Central memory CD8-positive, alpha-beta T cell (primary cell): ENCODE measurements at regions not wholly inside any gene's neighbourhood (a gene's known extent, or its start where the extent isn't known, plus 50 kb on each side); places are given as distances from the start of the nearest gene placed in this dataset.
A peak's percentile ranks its signal among the peaks of the same experiment; 100 is the strongest.
"Not testable (repeated sequence)": the region's sequence is repeated elsewhere in the genome, so short reads cannot be mapped to it uniquely, and the experiment has no call there.

Source experiments
- ATAC-seq: fragments of 150-1000 bp; cut with Tn5 transposase; replicated peaks from 2 replicates; pipeline ENCODE4 v1.10.0; 2022; ENCODE audit warnings: mild to moderate bottlenecking, moderate FRiP score, moderate number of reproducible peaks; ENCODE audit not compliant: poor library complexity, severe bottlenecking; ENCODE audit errors: extremely low read depth
- DNase-seq, 2 donors: peaks; one replicate each; pipeline ENCODE4 v3.0.0; 2021; ENCODE audit warnings: low spot score in 2 of 2
- H3K27ac Mint-ChIP-seq: one replicate; pipeline ENCODE4 v1.8.0; 2022; ENCODE audit warnings: low read depth, mild to moderate bottlenecking, moderate library complexity, mixed read lengths
- H3K27me3 Mint-ChIP-seq: one replicate; pipeline ENCODE4 v1.8.0; 2022; ENCODE audit warnings: mixed read lengths
- H3K36me3 Mint-ChIP-seq: one replicate; pipeline ENCODE4 v1.8.0; 2022; ENCODE audit warnings: mild to moderate bottlenecking, moderate library complexity, mixed read lengths; ENCODE audit not compliant: insufficient read depth
- H3K4me1 Mint-ChIP-seq: one replicate; pipeline ENCODE4 v1.8.0; 2022; ENCODE audit warnings: mixed read lengths
- H3K4me3 Mint-ChIP-seq: one replicate; pipeline ENCODE4 v1.8.0; 2022; ENCODE audit warnings: mild to moderate bottlenecking, moderate library complexity, mixed read lengths
- H3K9me3 Mint-ChIP-seq: one replicate; pipeline ENCODE4 v1.8.0; 2022; ENCODE audit warnings: mixed read lengths

DNA sequence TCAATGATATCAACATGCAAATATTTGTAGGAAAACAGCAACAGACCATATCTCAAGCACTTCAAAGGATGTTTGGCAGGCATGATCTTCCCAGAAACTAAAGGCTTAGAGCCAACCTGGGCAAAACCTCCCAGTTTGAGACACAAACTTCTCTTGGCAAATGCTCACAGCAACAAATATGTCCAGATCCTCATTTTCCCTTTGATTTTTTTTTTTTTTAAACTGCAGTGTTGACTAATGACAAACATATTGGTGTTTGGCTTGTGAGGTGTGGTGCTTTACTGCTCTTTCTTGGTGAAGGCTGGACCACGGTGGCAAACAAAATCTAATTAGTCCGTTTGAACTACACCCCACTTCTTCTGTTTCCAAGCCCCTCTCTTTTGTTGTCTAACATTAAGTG is 87.2 kb downstream of the EBLN2 start:
- no peaks in the 10 kb centered on the region for H3K36me3 Mint-ChIP-seq
- ATAC-seq, result no peak
- H3K27me3 Mint-ChIP-seq, result peaks cover 10% of the 10 kb centered on the region
- no peaks in the 10 kb centered on the region for H3K4me1 Mint-ChIP-seq
- H3K9me3 Mint-ChIP-seq, result no peaks in the 10 kb centered on the region
- H3K27ac Mint-ChIP-seq, result no peak overlapping the region
- H3K4me3 Mint-ChIP-seq, result no peak overlapping the region
- no peak for DNase-seq

DNA sequence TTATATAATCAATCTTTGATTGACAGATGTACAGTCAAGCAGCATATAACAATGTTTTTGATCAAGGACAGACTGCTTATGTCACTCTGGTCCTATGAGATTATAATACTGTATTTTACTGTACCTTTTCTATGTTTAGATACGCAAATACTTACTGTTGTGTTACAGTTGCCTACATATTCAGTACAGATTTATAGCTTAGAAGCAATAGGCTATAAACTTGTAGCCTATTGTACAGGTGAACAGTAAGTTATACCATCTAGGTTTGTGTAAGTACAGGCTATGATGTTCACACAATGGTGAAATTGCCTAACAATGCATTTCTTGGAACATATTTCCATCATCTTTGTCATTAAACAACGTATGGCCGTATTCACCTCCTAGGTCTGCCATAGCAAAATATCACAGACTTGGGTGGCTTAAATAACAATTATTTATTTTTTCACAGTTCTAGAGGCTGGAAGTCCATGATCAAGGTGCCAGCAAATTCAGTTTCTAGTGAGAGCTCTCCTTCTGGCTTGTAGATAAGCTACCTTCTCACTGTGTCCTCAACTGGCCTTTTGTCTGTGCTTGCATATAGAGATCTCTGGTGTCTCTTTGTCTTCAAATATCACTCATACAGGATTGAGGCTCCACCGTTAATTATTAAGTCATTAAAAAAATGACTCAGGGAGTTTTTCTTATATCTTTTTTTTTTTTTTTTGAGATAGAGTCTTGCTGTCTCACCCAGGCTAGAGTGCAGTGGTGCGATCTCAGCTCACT is 89.1 kb downstream of the EBLN2 start:
- Mint-ChIP-seq H3K27me3 (peaks cover 16% of the 10 kb centered on the region), H3K27ac (no peak overlapping the region), H3K9me3 (no peaks in the 10 kb centered on the region), H3K4me1 (no peaks in the 10 kb centered on the region), H3K4me3 (no peak overlapping the region), H3K36me3 (no peaks in the 10 kb centered on the region)
- DNase-seq (no peak), ATAC-seq (no peak)

DNA sequence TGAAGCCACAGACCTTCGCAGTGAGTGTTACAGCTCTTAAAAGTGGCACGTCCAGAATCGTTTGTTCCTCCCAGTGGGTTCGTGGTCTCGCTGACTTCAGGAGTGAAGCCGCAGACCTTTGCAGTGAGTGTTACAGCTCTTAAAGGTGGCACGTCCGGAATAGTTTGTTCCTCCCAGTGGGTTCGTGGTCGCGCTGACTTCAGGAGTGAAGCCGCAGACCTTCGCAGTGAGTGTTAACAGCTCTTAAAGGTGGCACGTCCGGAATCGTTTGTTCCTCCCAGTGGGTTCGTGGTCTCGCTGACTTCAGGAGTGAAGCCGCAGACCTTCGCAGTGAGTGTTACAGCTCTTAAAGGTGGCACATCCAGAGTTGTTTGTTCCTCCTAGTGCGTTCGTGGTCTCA is 91.1 kb downstream of the EBLN2 start:
- H3K4me3 Mint-ChIP-seq, DNase-seq: not testable (repeated sequence)

DNA sequence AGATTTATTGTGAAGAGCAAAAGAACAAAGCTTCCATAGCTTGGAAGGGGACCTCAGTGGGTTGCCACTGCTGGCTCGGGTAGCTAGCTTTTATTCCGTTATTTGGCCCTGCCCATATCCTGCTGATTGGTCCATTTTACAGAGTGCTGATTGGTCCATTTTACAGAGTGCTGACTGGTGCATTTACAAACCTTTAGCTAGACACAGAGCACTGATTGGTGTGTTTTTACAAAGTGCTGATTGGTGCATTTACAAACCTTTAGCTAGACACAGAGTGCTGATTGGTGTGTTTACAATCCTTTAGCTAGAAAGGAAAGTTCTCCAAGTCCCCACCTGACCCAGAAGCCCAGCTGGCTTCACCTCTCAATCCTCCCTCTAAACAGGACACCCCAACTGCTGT is 91.6 kb downstream of the EBLN2 start:
- not testable (repeated sequence) for H3K9me3 Mint-ChIP-seq, H3K27ac Mint-ChIP-seq, H3K4me1 Mint-ChIP-seq, H3K4me3 Mint-ChIP-seq, ATAC-seq, DNase-seq, H3K36me3 Mint-ChIP-seq
- H3K27me3 Mint-ChIP-seq, result peaks cover 31% of the 10 kb centered on the region

More for the DNA sequence above, 91.1 kb downstream of the EBLN2 start:
- peaks cover 30% of the 10 kb centered on the region for H3K27me3 Mint-ChIP-seq
- ATAC-seq, result peak; percentile 36
- not testable (repeated sequence) for H3K4me1 Mint-ChIP-seq, H3K27ac Mint-ChIP-seq, H3K9me3 Mint-ChIP-seq, H3K36me3 Mint-ChIP-seq

DNA sequence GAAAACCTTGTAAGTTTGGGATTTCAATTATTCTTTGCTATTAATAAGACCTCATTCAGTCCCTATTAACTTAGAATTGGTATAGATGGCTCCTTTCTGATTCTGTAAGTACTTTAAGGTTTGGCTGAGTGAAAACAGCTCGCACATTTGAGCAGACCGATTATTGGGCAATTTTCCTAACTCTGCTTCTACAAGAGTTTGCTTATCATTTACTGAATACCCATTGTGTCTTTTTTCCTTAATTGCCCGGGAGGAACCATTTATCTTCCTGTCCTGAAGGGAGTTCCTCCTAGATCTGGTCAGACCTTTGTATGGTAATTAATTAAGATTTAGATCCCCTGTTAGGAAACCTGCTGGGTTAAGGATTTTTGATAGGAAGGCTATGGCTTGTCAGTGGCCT is 92.8 kb downstream of the EBLN2 start:
- not testable (repeated sequence) for H3K4me3 Mint-ChIP-seq, ATAC-seq, H3K9me3 Mint-ChIP-seq, H3K4me1 Mint-ChIP-seq, H3K27ac Mint-ChIP-seq, DNase-seq, H3K36me3 Mint-ChIP-seq
- H3K27me3 Mint-ChIP-seq, result peaks cover 39% of the 10 kb centered on the region

DNA sequence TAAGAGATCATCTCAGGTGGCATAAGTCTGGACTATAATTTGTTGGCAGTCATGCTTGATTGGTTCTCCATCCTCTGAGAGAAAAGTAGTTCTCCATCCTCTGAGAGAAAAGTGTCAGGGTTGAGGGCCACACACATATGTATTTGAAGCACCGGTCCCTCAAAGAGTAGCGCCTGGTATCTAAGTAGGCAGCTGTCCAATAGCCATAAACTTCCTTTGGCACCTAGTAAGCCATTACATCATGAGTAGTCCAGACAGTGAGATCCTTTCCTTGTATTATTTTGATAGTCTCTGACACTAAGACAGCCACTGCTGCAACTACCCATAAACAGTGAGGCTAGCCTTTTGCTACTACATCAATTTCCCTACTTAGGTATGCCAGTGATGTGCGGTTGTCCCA is 94.0 kb downstream of the EBLN2 start:
- not testable (repeated sequence) for H3K36me3 Mint-ChIP-seq, ATAC-seq, H3K27ac Mint-ChIP-seq, H3K9me3 Mint-ChIP-seq, H3K4me1 Mint-ChIP-seq, H3K4me3 Mint-ChIP-seq, DNase-seq
- H3K27me3 Mint-ChIP-seq, result peaks cover 29% of the 10 kb centered on the region

DNA sequence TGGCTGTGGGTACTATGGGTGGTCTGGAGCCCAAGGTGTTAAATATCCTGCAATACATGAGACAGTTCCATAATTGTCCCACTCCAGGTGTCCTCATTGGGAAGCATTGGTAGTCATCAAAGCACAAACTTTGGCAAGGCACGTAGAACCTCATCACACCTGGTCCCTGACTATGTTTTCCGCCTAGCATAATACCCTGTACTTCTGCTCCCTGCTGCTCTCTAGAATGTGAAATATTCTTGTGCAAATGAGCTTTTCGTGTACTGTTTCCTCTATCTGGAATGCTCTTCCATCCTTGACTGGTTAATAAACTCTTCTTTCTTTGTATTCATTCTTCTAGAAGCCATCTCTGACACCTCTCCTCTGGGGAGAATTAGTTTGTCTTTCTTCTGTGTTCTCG is 103.2 kb downstream of the EBLN2 start:
- Mint-ChIP-seq H3K4me1 (no peaks in the 10 kb centered on the region), H3K36me3 (no peaks in the 10 kb centered on the region), H3K9me3 (no peaks in the 10 kb centered on the region), H3K4me3 (no peak overlapping the region), H3K27ac (no peak overlapping the region), H3K27me3 (peaks cover 13% of the 10 kb centered on the region)
- ATAC-seq (no peak), DNase-seq (no peak)

DNA sequence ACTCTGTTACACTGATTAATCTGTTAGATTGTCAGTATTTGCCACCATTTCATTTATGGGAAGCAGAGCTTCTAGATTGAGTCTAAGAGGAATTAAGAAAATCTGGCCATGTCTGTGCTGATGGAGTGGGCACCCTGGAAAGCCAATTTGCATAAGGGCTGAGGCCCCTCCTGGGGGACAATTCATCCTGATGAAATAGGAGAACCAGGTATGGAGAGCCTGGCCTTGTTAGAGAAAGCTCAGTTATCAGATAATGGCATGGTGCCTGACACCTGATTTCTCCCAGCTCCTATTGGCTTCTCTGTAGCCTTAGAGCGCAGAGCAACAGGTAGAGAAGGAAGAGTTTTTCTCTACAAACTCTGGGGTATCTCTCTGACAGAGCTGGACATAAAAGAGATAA is 114.2 kb downstream of the EBLN2 start:
- H3K27me3 Mint-ChIP-seq, result no peaks in the 10 kb centered on the region
- ATAC-seq, result no peak

DNA sequence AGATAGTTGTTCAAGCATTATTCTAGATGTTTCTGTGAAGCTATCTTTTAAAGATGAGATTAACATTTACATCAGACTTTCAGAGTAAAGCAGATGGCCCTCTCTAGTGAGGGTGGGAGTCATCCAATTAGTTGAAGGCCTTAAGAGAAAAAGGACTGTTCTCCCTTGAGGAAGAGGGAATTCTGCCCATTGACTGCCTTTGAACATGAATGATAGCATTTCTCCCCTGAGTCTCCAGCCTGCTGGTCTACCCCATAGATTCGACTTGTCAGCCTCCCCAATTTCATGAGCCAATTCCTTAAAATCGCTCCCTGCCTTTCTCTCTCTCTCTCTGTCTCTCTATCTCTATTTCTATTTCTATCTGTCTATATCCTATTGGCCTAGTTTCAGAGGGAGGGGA is 115.5 kb downstream of the EBLN2 start:
- Mint-ChIP-seq H3K9me3 (no peaks in the 10 kb centered on the region), H3K4me1 (no peaks in the 10 kb centered on the region), H3K4me3 (no peak overlapping the region), H3K27me3 (no peaks in the 10 kb centered on the region), H3K27ac (no peak overlapping the region), H3K36me3 (no peaks in the 10 kb centered on the region)
- ATAC-seq (no peak), DNase-seq (no peak)

More for the DNA sequence above, 114.2 kb downstream of the EBLN2 start:
- H3K36me3 Mint-ChIP-seq, result no peaks in the 10 kb centered on the region
- no peak overlapping the region for H3K4me3 Mint-ChIP-seq
- H3K4me1 Mint-ChIP-seq, result no peaks in the 10 kb centered on the region
- no peak overlapping the region for H3K27ac Mint-ChIP-seq
- no peak for DNase-seq
- no peaks in the 10 kb centered on the region for H3K9me3 Mint-ChIP-seq

DNA sequence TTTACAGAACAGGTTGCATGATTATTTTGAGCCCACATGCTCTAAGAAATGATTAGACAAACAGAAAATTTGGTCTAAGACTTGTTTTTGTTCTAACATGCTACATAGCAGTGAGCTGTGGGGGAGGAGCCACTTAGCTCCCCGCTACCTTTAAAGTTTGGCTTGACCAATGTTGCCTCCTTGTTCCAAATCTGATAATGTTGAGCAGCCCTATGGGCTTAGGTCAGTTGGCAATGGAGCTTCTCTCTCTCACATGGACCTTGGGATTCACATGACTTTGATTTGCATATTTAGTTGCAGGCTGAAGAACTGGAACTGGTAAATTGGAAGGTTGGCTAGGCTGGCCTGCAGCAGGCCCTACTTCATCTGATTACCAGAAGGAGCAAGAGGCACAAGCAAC is 116.4 kb downstream of the EBLN2 start:
- Mint-ChIP-seq H3K27me3 (peaks cover under 1% of the 10 kb centered on the region), H3K4me3 (no peak overlapping the region), H3K27ac (no peak overlapping the region), H3K36me3 (no peaks in the 10 kb centered on the region), H3K4me1 (no peaks in the 10 kb centered on the region), H3K9me3 (no peaks in the 10 kb centered on the region)
- ATAC-seq, result no peak
- DNase-seq, result no peak

DNA sequence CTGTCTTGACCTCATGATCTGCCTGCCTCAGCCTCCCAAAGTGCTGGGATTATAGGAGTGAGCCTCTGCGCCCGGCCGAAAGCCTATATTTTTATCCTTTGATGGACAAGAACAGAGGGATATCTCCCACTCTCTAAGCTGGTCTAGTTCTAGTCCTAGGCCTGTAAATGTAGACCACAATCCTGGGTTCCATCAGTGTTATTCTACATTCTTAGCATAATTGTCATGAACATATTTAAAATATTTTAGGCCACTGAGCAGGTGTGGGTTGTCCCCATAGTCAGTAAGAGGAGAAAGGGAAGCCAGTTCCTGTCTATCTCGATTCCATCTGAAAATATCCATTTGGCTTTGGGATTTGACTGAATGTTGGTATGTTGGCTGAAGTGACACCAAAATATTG is 118.1 kb downstream of the EBLN2 start:
- ATAC-seq (no peak), DNase-seq (no peak)
- H3K27ac Mint-ChIP-seq, result no peak overlapping the region
- H3K4me1 Mint-ChIP-seq, result no peaks in the 10 kb centered on the region
- peaks cover 8% of the 10 kb centered on the region for H3K27me3 Mint-ChIP-seq
- H3K9me3 Mint-ChIP-seq, result no peaks in the 10 kb centered on the region
- no peak overlapping the region for H3K4me3 Mint-ChIP-seq
- no peaks in the 10 kb centered on the region for H3K36me3 Mint-ChIP-seq

DNA sequence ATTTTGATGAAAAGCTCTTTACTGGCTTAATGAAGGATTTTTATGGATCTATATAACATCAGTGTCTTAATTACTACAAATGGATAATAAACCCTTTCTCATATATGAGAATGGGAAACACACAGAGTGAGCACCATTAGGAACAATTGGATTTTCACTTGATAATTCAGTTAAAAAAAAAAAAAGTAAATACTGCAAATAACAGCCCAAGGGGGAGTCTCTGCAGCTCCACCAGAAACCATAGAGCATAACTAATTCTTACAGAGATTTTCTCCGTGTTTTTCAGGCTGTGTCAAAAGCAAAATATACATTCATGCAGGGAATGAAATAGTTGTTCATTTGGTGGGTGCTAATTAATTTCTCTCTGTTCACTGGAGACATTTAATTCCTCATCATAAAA is 125.3 kb downstream of the EBLN2 start:
- DNase-seq (no peak), ATAC-seq (no peak)
- no peaks in the 10 kb centered on the region for H3K4me1 Mint-ChIP-seq
- no peaks in the 10 kb centered on the region for H3K9me3 Mint-ChIP-seq
- no peaks in the 10 kb centered on the region for H3K36me3 Mint-ChIP-seq
- H3K27ac Mint-ChIP-seq, result no peak overlapping the region
- no peak overlapping the region for H3K4me3 Mint-ChIP-seq
- H3K27me3 Mint-ChIP-seq, result peaks cover 8% of the 10 kb centered on the region

DNA sequence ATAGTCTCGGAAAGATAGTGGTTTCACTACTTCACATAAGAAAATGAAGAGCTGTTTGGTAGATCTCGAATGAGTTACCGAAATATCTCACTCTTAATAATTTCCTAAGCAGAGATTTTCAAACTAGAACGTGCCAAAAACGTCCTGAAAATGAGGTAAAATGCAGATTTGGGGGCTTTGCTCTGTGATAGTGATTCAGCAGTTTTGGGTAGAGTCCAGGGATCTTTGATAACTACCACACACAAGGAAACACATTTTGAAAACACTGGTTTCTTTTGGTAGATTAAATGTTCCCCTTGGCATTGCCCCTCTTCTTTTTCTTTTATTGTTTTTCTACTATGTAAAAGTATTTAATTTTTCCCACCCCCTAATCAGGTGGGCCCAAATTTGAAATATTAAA is 125.9 kb downstream of the EBLN2 start:
- ATAC-seq (no peak), DNase-seq (no peak)
- no peaks in the 10 kb centered on the region for H3K9me3 Mint-ChIP-seq
- no peak overlapping the region for H3K4me3 Mint-ChIP-seq
- peaks cover 8% of the 10 kb centered on the region for H3K27me3 Mint-ChIP-seq
- H3K27ac Mint-ChIP-seq, result no peak overlapping the region
- no peaks in the 10 kb centered on the region for H3K4me1 Mint-ChIP-seq
- no peaks in the 10 kb centered on the region for H3K36me3 Mint-ChIP-seq
